HL-60 (cell line): ENCODE measurements at regions not wholly inside any gene's neighbourhood (a gene's known extent, or its start where the extent isn't known, plus 50 kb on each side); places are given as distances from the start of the nearest gene placed in this dataset.

Experiments
- CTCF ChIP-seq: IDR thresholded peaks from one replicate; pipeline ENCODE4 v1.5.1; 2011; ENCODE audit warnings: low read length, control low read depth, inconsistent platforms; ENCODE audit not compliant: insufficient read depth
- GABPA ChIP-seq: IDR thresholded peaks from 2 replicates; pipeline ENCODE4 v1.6.1; 2012; ENCODE audit warnings: low read depth
- POLR2AphosphoS5 ChIP-seq: IDR thresholded peaks from 2 replicates; pipeline ENCODE4 v1.6.1; 2012; ENCODE audit warnings: low read depth
- REST ChIP-seq: IDR thresholded peaks from 2 replicates; pipeline ENCODE4 v1.6.1; 2012; ENCODE audit warnings: low read depth; ENCODE audit not compliant: insufficient replicate concordance

GRCh38 chr7:15838265-15838664, 151.8 kb upstream of the MEOX2 start:
- TF ChIP-seq POLR2AphosphoS5 (no peak), CTCF (no peak), GABPA (no peak), REST (no peak)
